ENCODE measurements at regions not wholly inside any gene's neighbourhood (a gene's known extent, or its start where the extent isn't known, plus 50 kb on each side); places are given as distances from the start of the nearest gene placed in this dataset.

- H3K79me2 ChIP-seq (ENCODE audit: insufficient read depth, low read length), result no peaks in the 10 kb centered on the region
- no peaks in the 10 kb centered on the region for H3K4me1 ChIP-seq (ENCODE audit: insufficient read depth, low read length, poor library complexity, severe bottlenecking)
- no peaks in the 10 kb centered on the region for H3F3A ChIP-seq (ENCODE audit: low read depth)
- H3K27me3 ChIP-seq (ENCODE audit: insufficient read depth, low read length, poor library complexity, severe bottlenecking), result no peaks in the 10 kb centered on the region
- H3K9me3 ChIP-seq (ENCODE audit: insufficient read depth, low read depth, low read length), result no peaks in the 10 kb centered on the region
- H3K4me3 ChIP-seq (ENCODE audit: low read length, poor library complexity, severe bottlenecking), result no peak overlapping the region
- no peak for TF ChIP-seq EZH2phosphoT487 (IDR thresholded peaks at IDR 0.05; ENCODE audit: borderline replicate concordance)
- H3K36me3 ChIP-seq (ENCODE audit: insufficient read depth, low read length), result no peaks in the 10 kb centered on the region
- no peaks in the 10 kb centered on the region for H4K20me1 ChIP-seq (ENCODE audit: insufficient read depth, low read length, poor library complexity, severe bottlenecking)
- H3K9me2 ChIP-seq (replicated peaks; ENCODE audit: low read depth, low read length), result no peaks in the 10 kb centered on the region
- H3K9ac ChIP-seq (ENCODE audit: low read depth, low read length, poor library complexity, severe bottlenecking), result no peak overlapping the region
- H3K4me2 ChIP-seq (ENCODE audit: low read depth, low read length, poor library complexity, severe bottlenecking), result no peak overlapping the region
- H2AFZ ChIP-seq (ENCODE audit: low read length), result no peak overlapping the region
These were observed 1733.0 kb downstream of the MRPL39 start for GRCh38 chr21:23874271-23874670.

GRCh38 chr21:23861911-23862504 is 1745.3 kb downstream of the MRPL39 start:
- H3K9ac ChIP-seq (ENCODE audit: low read depth, low read length, poor library complexity, severe bottlenecking), result peak overlapping the region; percentile 69
- H3K4me1 ChIP-seq (ENCODE audit: insufficient read depth, low read length, poor library complexity, severe bottlenecking), result peaks cover 54% of the 10 kb centered on the region
- H3K27me3 ChIP-seq (ENCODE audit: insufficient read depth, low read length, poor library complexity, severe bottlenecking), result no peaks in the 10 kb centered on the region
- H4K20me1 ChIP-seq (ENCODE audit: insufficient read depth, low read length, poor library complexity, severe bottlenecking), result no peaks in the 10 kb centered on the region
- peak overlapping the region; percentile 90 for H3K4me2 ChIP-seq (ENCODE audit: low read depth, low read length, poor library complexity, severe bottlenecking)
- peaks cover 16% of the 10 kb centered on the region for H3F3A ChIP-seq (ENCODE audit: low read depth)
- H3K4me3 ChIP-seq (ENCODE audit: low read length, poor library complexity, severe bottlenecking), result peak overlapping the region; percentile 68
- no peaks in the 10 kb centered on the region for H3K79me2 ChIP-seq (ENCODE audit: insufficient read depth, low read length)
- TF ChIP-seq EZH2phosphoT487 (IDR thresholded peaks at IDR 0.05; ENCODE audit: borderline replicate concordance), result no peak
- peak overlapping the region; percentile 91 for H2AFZ ChIP-seq (ENCODE audit: low read length)
- H3K9me3 ChIP-seq (ENCODE audit: insufficient read depth, low read depth, low read length), result no peaks in the 10 kb centered on the region
- H3K9me2 ChIP-seq (replicated peaks; ENCODE audit: low read depth, low read length), result no peaks in the 10 kb centered on the region
- H3K36me3 ChIP-seq (ENCODE audit: insufficient read depth, low read length), result no peaks in the 10 kb centered on the region

DNA sequence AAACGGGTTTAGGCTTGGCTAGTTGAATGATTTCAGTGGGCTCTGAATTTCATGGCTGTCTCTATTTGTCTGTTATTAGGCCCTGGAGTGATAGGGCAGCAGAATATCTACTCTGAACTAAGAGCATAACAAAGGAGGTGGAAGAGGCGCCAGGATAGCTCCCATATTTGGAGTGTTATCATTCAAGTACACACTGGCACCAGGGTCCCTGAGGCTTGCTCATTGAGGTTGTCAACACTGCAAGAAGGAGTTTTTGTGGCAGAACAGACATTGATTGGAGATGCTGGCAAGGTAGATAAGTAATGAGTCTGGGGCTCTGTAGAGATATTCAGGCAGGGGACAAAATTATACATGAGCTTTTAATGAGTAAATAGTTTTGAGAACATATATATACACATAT is 1748.4 kb downstream of the MRPL39 start:
- H3K36me3 ChIP-seq (ENCODE audit: insufficient read depth, low read length), result no peaks in the 10 kb centered on the region
- no peaks in the 10 kb centered on the region for H3K9me3 ChIP-seq (ENCODE audit: insufficient read depth, low read depth, low read length)
- peaks cover 42% of the 10 kb centered on the region for H3K4me1 ChIP-seq (ENCODE audit: insufficient read depth, low read length, poor library complexity, severe bottlenecking)
- peak overlapping the region; percentile 75 for H2AFZ ChIP-seq (ENCODE audit: low read length)
- H3K9ac ChIP-seq (ENCODE audit: low read depth, low read length, poor library complexity, severe bottlenecking), result peak overlapping the region; percentile 4
- H3K9me2 ChIP-seq (replicated peaks; ENCODE audit: low read depth, low read length), result no peaks in the 10 kb centered on the region
- peaks cover 16% of the 10 kb centered on the region for H3F3A ChIP-seq (ENCODE audit: low read depth)
- no peaks in the 10 kb centered on the region for H3K79me2 ChIP-seq (ENCODE audit: insufficient read depth, low read length)
- H4K20me1 ChIP-seq (ENCODE audit: insufficient read depth, low read length, poor library complexity, severe bottlenecking), result no peaks in the 10 kb centered on the region
- no peak overlapping the region for H3K4me3 ChIP-seq (ENCODE audit: low read length, poor library complexity, severe bottlenecking)
- no peaks in the 10 kb centered on the region for H3K27me3 ChIP-seq (ENCODE audit: insufficient read depth, low read length, poor library complexity, severe bottlenecking)
- H3K4me2 ChIP-seq (ENCODE audit: low read depth, low read length, poor library complexity, severe bottlenecking), result peak overlapping the region; percentile 33
- no peak for TF ChIP-seq CTCF (conservative IDR thresholded peaks at IDR 0.05; ENCODE audit: low read length)
- TF ChIP-seq EZH2phosphoT487 (IDR thresholded peaks at IDR 0.05; ENCODE audit: borderline replicate concordance), result no peak

DNA sequence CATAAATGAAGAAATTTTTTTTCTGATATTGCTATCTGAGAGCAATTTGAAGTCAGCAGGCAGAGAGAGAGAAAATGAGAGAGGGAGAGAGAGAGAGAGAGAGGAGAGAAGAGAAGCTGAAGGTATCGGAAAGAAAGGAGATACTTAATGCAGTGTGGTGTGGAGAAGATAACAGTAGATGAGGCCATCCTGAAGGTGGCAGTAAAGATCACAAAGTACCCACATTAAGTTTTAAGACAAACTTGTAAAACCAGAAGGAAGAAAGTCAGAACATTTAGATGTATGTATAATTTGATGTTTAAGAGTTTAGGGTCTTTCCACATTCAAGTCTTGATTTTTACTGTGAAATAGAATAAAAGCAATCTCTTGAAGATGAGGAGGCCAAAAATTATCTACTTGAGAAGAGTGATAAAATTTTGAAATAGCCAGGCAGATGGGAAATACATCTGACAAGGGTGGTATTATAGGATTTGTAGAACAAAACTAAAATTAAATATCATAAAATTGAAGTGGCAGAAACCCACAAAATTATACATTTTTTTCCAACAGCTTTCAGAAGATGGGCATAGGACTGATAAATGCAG is 1753.4 kb downstream of the MRPL39 start:
- no peaks in the 10 kb centered on the region for H3F3A ChIP-seq (ENCODE audit: low read depth)
- no peaks in the 10 kb centered on the region for H3K9me2 ChIP-seq (replicated peaks; ENCODE audit: low read depth, low read length)
- H3K4me1 ChIP-seq (ENCODE audit: insufficient read depth, low read length, poor library complexity, severe bottlenecking), result peaks cover 9% of the 10 kb centered on the region
- TF ChIP-seq CTCF (conservative IDR thresholded peaks at IDR 0.05; ENCODE audit: low read length) (peak; percentile 75), EZH2phosphoT487 (IDR thresholded peaks at IDR 0.05; ENCODE audit: borderline replicate concordance) (no peak)
- peak overlapping the region; percentile 45; the same call in 1 of the 2 replicates for H2AFZ ChIP-seq (ENCODE audit: low read length)
- H3K36me3 ChIP-seq (ENCODE audit: insufficient read depth, low read length), result no peaks in the 10 kb centered on the region
- H3K4me3 ChIP-seq (ENCODE audit: low read length, poor library complexity, severe bottlenecking), result no peak overlapping the region
- H3K4me2 ChIP-seq (ENCODE audit: low read depth, low read length, poor library complexity, severe bottlenecking), result no peak overlapping the region
- no peak overlapping the region for H3K9ac ChIP-seq (ENCODE audit: low read depth, low read length, poor library complexity, severe bottlenecking)
- H4K20me1 ChIP-seq (ENCODE audit: insufficient read depth, low read length, poor library complexity, severe bottlenecking), result no peaks in the 10 kb centered on the region
- H3K9me3 ChIP-seq (ENCODE audit: insufficient read depth, low read depth, low read length), result no peaks in the 10 kb centered on the region
- H3K79me2 ChIP-seq (ENCODE audit: insufficient read depth, low read length), result no peaks in the 10 kb centered on the region
- no peaks in the 10 kb centered on the region for H3K27me3 ChIP-seq (ENCODE audit: insufficient read depth, low read length, poor library complexity, severe bottlenecking)

All from Loucy (cell line).